Heart left ventricle (tissue), 13 donors: ENCODE measurements at regions not wholly inside any gene's neighbourhood (a gene's known extent, or its start where the extent isn't known, plus 50 kb on each side); places are given as distances from the start of the nearest gene placed in this dataset.

Experiments
- CTCF ChIP-seq, 12 donors: fragments of 200-600 bp; sonication (generic) in 4 of 12; IDR thresholded peaks; one replicate each; pipeline versions ENCODE4 v1.5.0 to v1.8.0; 2018 to 2022; ENCODE audit warnings: antibody characterized with exemption in 12 of 12, mild to moderate bottlenecking in 5 of 12
- POLR2A ChIP-seq, 2 donors: fragments of 450-650 bp; IDR thresholded peaks; one replicate each; pipeline ENCODE4 v1.6.1; 2017; ENCODE audit warnings: antibody characterized with exemption in 2 of 2, mild to moderate bottlenecking in 2 of 2, moderate library complexity in 2 of 2
- donor health status: ischemic (EF 13 %, LVEDD 7.1; RV severe dilation, severe dysfunction).
- donor health status: DM: no; HTN: yes; CAD: no.
- donor health status: DM: no; HTN: no; CAD: no.
- donor health status: ischemic (EF 25% LVEDD 6.9; RV normal size, moderate dysfunction).
- donor health status: ischemic (EF 25% LVEDD 5.7; RV mildly dilated, moderate dysfunction).
- donor health status: ischemic (EF 35%, LVEDD 5.7; RV mildly dilated, moderate dysfunction).
- donor health status: nonischemic (EF 11% LVEDD 7.7; RV severe dilation, severe dysfunction).
- donor health status: DM: yes; HTN: yes; CAD: no.
- donor health status: PGD.
- donor health status: ischemic (EF 29% LVEDD 5.4; RV normal size, mild dysfunction).
- donor health status: nonischemic (EF 23%, LVEDD 6.1; RV moderate dilation, normal function).

- TF ChIP-seq POLR2A (IDR thresholded peaks at IDR 0.05) (no peak), CTCF (IDR thresholded peaks at IDR 0.05) (no peak)
Measured at GRCh38 chr16:55037046-55037445, 106.4 kb downstream of the IRX5 start.
